Parathyroid adenoma (tissue), 2 donors: ENCODE measurements at regions not wholly inside any gene's neighbourhood (a gene's known extent, or its start where the extent isn't known, plus 50 kb on each side); places are given as distances from the start of the nearest gene placed in this dataset.

ENCODE experiments used
- H2AFZ ChIP-seq: fragments of 300-600 bp; sonication (generic); one replicate; pipeline ENCODE4 v1.7.0; 2017; ENCODE audit warnings: antibody characterized with exemption, mild to moderate bottlenecking
- H3K27ac ChIP-seq: fragments of 300-600 bp; sonication (generic); one replicate; pipeline ENCODE4 v1.7.0; 2017
- H3K27me3 ChIP-seq: fragments of 300-600 bp; sonication (generic); one replicate; pipeline ENCODE4 v1.7.0; 2017; ENCODE audit warnings: low read length; ENCODE audit not compliant: control insufficient read depth, insufficient read depth
- H3K36me3 ChIP-seq: fragments of 300-600 bp; sonication (generic); one replicate; pipeline ENCODE4 v1.7.0; 2017; ENCODE audit warnings: low read length; ENCODE audit not compliant: control insufficient read depth, insufficient read depth
- H3K4me1 ChIP-seq: fragments of 300-600 bp; sonication (generic); one replicate; pipeline ENCODE4 v1.7.0; 2017; ENCODE audit warnings: control low read depth
- H3K4me2 ChIP-seq: fragments of 300-600 bp; sonication (generic); one replicate; pipeline ENCODE4 v1.7.0; 2017; ENCODE audit warnings: low read length
- H3K4me3 ChIP-seq: fragments of 300-600 bp; sonication (generic); one replicate; pipeline ENCODE4 v1.7.0; 2017; ENCODE audit warnings: low read depth, low read length
- H3K79me2 ChIP-seq: fragments of 300-600 bp; sonication (generic); one replicate; pipeline ENCODE4 v1.7.0; 2017; ENCODE audit warnings: control low read depth
- H3K9ac ChIP-seq: fragments of 300-600 bp; sonication (generic); one replicate; pipeline ENCODE4 v1.7.0; 2017; ENCODE audit warnings: mild to moderate bottlenecking
- H3K9me3 ChIP-seq: fragments of 300-600 bp; sonication (generic); one replicate; pipeline ENCODE4 v1.7.0; 2017; ENCODE audit warnings: low read length; ENCODE audit not compliant: control insufficient read depth
- CTCF ChIP-seq: fragments of 300-600 bp; sonication (generic); IDR thresholded peaks from one replicate; pipeline ENCODE4 v1.7.0; 2017; ENCODE audit warnings: antibody characterized with exemption, mild to moderate bottlenecking
- donor health status: primary hyperparathyroidism.

DNA sequence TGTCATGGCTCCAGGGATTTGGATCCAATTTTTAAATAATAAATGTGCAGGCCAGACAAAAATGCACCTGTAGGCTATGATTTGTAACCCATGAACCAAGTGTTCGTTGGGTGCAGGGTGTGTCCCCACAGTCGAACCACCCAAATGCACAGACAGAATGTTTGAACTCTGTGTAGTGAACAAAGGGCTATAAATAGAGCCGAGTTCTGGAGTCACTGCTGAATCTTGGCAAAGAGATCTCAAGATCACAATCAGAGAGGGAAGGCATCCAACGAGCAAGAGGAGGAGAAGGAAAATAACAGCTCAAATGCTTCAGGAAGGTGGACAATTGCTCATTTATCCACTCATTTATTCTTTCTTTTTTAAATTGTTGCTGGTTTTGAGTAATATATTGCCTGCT, 547.9 kb downstream of the FGF9 start:
- Histone ChIP-seq H3K36me3 (no peaks in the 10 kb centered on the region), H3K4me3 (no peak overlapping the region), H3K4me1 (peaks cover 3% of the 10 kb centered on the region), H2AFZ (no peak overlapping the region), H3K4me2 (no peak overlapping the region), H3K9ac (no peak overlapping the region), H3K27me3 (no peaks in the 10 kb centered on the region), H3K79me2 (no peaks in the 10 kb centered on the region), H3K9me3 (no peaks in the 10 kb centered on the region), H3K27ac (no peak overlapping the region)
- TF ChIP-seq CTCF = no peak

DNA sequence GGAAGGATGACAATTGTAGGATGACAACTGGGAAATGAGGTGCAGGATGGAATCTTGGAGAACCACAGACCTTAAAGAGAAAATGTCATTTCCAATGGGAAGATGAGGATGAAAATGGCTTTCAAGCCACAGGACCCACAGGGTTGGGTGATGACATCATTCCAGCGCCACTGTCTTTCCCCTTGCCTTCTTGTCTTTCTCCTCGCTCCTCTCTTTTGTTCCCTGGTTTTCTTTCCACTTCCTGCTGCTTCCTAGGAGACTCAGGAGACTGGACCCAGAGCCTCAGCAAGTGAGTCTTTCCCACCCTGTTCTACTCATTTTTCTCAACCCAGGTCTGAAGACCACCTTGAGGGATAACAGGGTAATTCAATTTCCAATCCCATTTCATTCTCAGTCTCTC, 548.8 kb downstream of the FGF9 start:
- Histone ChIP-seq H3K27me3 (no peaks in the 10 kb centered on the region), H3K9ac (no peak overlapping the region), H3K9me3 (no peaks in the 10 kb centered on the region), H3K4me3 (no peak overlapping the region), H3K27ac (no peak overlapping the region), H3K4me1 (peaks cover 3% of the 10 kb centered on the region), H3K4me2 (no peak overlapping the region), H2AFZ (no peak overlapping the region), H3K36me3 (no peaks in the 10 kb centered on the region), H3K79me2 (no peaks in the 10 kb centered on the region)
- no peak for TF ChIP-seq CTCF

DNA sequence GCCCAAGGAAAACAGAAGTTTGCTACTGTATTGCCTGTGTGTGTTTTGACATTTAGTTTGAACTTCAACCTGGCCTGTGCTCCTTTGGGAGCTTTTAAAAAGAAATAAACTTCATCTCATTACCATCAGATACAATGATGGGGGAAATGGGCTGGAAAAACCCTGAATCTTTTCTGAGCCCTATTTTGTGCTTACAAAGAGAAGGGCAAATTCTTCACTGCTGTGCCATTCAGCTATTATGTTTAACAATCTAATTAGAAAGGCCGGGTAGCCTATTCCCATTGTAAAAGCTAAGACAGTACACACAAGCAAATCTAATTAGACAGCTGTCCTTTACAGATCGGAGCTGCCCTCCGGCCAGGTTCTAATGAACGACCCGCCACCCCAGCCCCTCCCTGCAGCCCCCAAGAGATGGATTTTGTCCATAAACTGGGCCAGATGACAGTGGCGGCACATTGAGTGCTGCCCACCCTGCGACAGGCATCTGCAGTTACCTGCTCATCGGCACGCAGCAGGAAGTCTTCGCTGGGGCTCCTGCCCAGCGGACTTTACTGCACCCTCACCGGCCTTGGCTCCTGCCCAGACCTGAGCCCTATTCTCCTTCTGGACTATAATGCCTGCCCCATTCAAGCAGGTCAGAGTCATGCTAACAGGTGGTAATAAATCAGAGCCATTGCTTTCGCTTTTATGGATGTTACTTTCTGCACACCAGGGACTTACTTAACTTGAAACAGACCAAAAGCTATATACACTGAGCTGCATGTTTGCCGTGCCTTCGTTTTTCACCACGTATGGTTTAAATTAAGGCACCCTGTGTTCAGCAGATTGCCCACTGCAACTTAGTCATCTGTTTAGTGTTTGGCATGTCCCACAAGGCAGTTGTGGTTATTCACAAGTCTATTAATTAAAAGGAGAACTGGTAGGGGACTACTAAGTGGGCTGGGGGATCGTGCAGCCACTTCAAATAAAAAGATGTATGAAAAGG, 549.6 kb downstream of the FGF9 start:
- Histone ChIP-seq H3K4me3 (no peak overlapping the region), H3K36me3 (no peaks in the 10 kb centered on the region), H3K27me3 (no peaks in the 10 kb centered on the region), H2AFZ (no peak overlapping the region), H3K27ac (no peak overlapping the region), H3K79me2 (no peaks in the 10 kb centered on the region), H3K4me1 (peaks cover 3% of the 10 kb centered on the region), H3K9ac (no peak overlapping the region), H3K4me2 (no peak overlapping the region), H3K9me3 (no peaks in the 10 kb centered on the region)
- TF ChIP-seq CTCF = no peak

GRCh38 chr13:22223411-22223810, 552.5 kb downstream of the FGF9 start:
- no peaks in the 10 kb centered on the region for H3K36me3 ChIP-seq
- H3K27me3 ChIP-seq = no peaks in the 10 kb centered on the region
- no peak overlapping the region for H3K4me3 ChIP-seq
- no peaks in the 10 kb centered on the region for H3K9me3 ChIP-seq
- no peaks in the 10 kb centered on the region for H3K79me2 ChIP-seq
- no peaks in the 10 kb centered on the region for H3K4me1 ChIP-seq
- TF ChIP-seq CTCF = no peak
- no peak overlapping the region for H3K27ac ChIP-seq
- H3K4me2 ChIP-seq = no peak overlapping the region
- H2AFZ ChIP-seq = no peak overlapping the region
- H3K9ac ChIP-seq = no peak overlapping the region

DNA sequence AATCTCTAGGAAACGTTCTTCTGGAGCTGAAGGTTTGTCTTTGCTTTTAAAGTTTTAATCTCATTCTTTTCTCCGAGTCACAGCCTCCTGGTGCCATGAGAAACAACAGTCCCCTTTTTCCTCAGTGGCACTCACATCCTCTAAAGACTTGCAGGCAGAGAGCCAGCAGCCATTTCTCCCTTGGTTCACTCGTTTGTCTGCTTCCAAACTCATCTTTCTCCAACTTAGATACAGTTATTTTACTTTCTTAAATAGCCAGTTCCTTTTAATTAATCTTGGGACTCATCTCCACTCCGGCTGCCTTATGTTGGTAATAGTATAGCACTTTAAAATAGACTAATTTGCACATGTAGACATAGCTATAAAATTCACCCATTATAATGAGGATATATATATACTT, 555.2 kb downstream of the FGF9 start:
- Histone ChIP-seq H3K4me3 (no peak overlapping the region), H3K9ac (no peak overlapping the region), H3K4me1 (no peaks in the 10 kb centered on the region), H2AFZ (no peak overlapping the region), H3K36me3 (no peaks in the 10 kb centered on the region), H3K27me3 (no peaks in the 10 kb centered on the region), H3K27ac (no peak overlapping the region), H3K4me2 (no peak overlapping the region), H3K9me3 (no peaks in the 10 kb centered on the region), H3K79me2 (no peaks in the 10 kb centered on the region)
- TF ChIP-seq CTCF = no peak
